ENCODE measurements at regions not wholly inside any gene's neighbourhood (a gene's known extent, or its start where the extent isn't known, plus 50 kb on each side); places are given as distances from the start of the nearest gene placed in this dataset.

GRCh38 chr4:140807491-140808252, 51.5 kb upstream of the TBC1D9 start:
- no peak overlapping the region for H2AK5ac ChIP-seq (ENCODE audit: low read depth, low read length)
- H3K9me1 ChIP-seq (ENCODE audit: insufficient read depth, low read length) = no peaks in the 10 kb centered on the region
- H3K18ac ChIP-seq (ENCODE audit: low read depth, low read length) = no peak overlapping the region
- H3K27me3 ChIP-seq (ENCODE audit: control insufficient read depth, insufficient read depth, low read length) = peaks cover 25% of the 10 kb centered on the region
- no peak overlapping the region for H2BK120ac ChIP-seq (ENCODE audit: low read depth, low read length)
- DNase-seq = peak; percentile 89
- H4K91ac ChIP-seq (ENCODE audit: insufficient read depth, low read depth, low read length) = no peak overlapping the region
- H3K79me1 ChIP-seq (ENCODE audit: low read depth in 1 of 2, low read length in 2 of 2) = no peaks in the 10 kb centered on the region
- in situ Hi-C loops (cut with MboI; ENCODE audit: low sequenced_read_pairs) (no loop called here), dilution Hi-C loops (cut with HindIII; ENCODE audit: low sequenced_read_pairs, unreplicated experiment) (no loop called here), intact Hi-C loops (cut with micrococcal nuclease) (no loop called here)
- H2AFZ ChIP-seq (replicated peaks; ENCODE audit: low read length, poor library complexity) = no peak overlapping the region
- H2BK5ac ChIP-seq (ENCODE audit: low read depth, low read length, poor library complexity, severe bottlenecking) = no peak overlapping the region
- ChIA-PET CTCF (interaction anchor here (0.6 to 0.7 kb wide), 2 partner anchors 68 to 416 kb away, joined by 3 to 8 read pairs; no protein-coding TSS in a partner anchor), POLR2A (ENCODE audit: unreplicated experiment) (no interaction called here)
- ATAC-seq (ENCODE audit: low read depth) = peak; percentile 96
- H3K23ac ChIP-seq (ENCODE audit: low read depth, low read length) = no peak overlapping the region
- no peak overlapping the region for H3K4ac ChIP-seq (ENCODE audit: low read depth, low read length)
- H3K36me3 ChIP-seq (ENCODE audit: control insufficient read depth, insufficient read depth, low read length) = no peaks in the 10 kb centered on the region
- H2AK9ac ChIP-seq (replicated peaks; ENCODE audit: low read depth, low read length, poor library complexity) = no peak overlapping the region
- no peak overlapping the region for H3K14ac ChIP-seq (replicated peaks; ENCODE audit: low read depth, low read length)
- H4K5ac ChIP-seq (ENCODE audit: low read depth, low read length) = no peak overlapping the region
- no TSS peak for BruUV-seq (replicated peaks)
- no peak overlapping the region for H4K8ac ChIP-seq (ENCODE audit: low read depth in 2 of 2, low read length in 2 of 2)
- H3K56ac ChIP-seq (ENCODE audit: extremely low read depth, insufficient read depth, low read length) = no peak overlapping the region
- TF ChIP-seq CEBPB (IDR thresholded peaks at IDR 0.05; ENCODE audit: low read depth, low read length) = peak; percentile 3; the same call in 1 of the 2 replicates
- TF ChIP-seq NFE2L2 (IDR thresholded peaks at IDR 0.05; ENCODE audit: low read depth, low read length) = no peak
- H3K4me3 ChIP-seq (ENCODE audit: insufficient read depth, low read depth, low read length) = no peak overlapping the region
- H3K9me3 ChIP-seq (ENCODE audit: control insufficient read depth, insufficient read depth, low read length) = no peaks in the 10 kb centered on the region
- H4K20me1 ChIP-seq (ENCODE audit: insufficient read depth, low read length) = no peaks in the 10 kb centered on the region
- H3K4me1 ChIP-seq (ENCODE audit: control insufficient read depth, insufficient read depth, low read length) = peaks cover 8% of the 10 kb centered on the region
- no CpG with 5 or more reads among the region's 6 CpGs for WGBS, 2 experiments (ENCODE audit: extremely low coverage in 2 of 2, insufficient read length in 1 of 2)
- H2BK20ac ChIP-seq (ENCODE audit: low read depth, low read length) = no peak overlapping the region
- H2BK15ac ChIP-seq (ENCODE audit: low read depth, low read length) = no peak overlapping the region
- H3K27ac ChIP-seq (ENCODE audit: insufficient read depth, low read length) = peak overlapping the region; percentile 51; the same call in 1 of the 2 replicates
- H3K4me2 ChIP-seq (ENCODE audit: low read depth, low read length) = peak overlapping the region; percentile 67
- H3K9ac ChIP-seq (ENCODE audit: low read depth, low read length) = no peak overlapping the region

All from IMR-90 (cell line).